HepG2 (cell line): ENCODE measurements at regions not wholly inside any gene's neighbourhood (a gene's known extent, or its start where the extent isn't known, plus 50 kb on each side); places are given as distances from the start of the nearest gene placed in this dataset.

Experiments used
- ATF7-NPFF ChIP-seq: sonication (generic); formaldehyde crosslinking; IDR thresholded peaks from 2 replicates; pipeline ENCODE4 v1.8.1; 2023; ENCODE audit warnings: mild to moderate bottlenecking, low read depth, missing genetic modification reagents, moderate library complexity
- ERF ChIP-seq: IDR thresholded peaks from 2 replicates; pipeline ENCODE4 v1.6.1; 2018; ENCODE audit warnings: missing biosample characterization, missing genetic modification reagents
- KIAA2018 ChIP-seq: sonication (generic); formaldehyde crosslinking; IDR thresholded peaks from 2 replicates; pipeline ENCODE4 v1.5.0; 2020; ENCODE audit warnings: mild to moderate bottlenecking, missing genetic modification reagents, borderline replicate concordance
- SMARCE1 ChIP-seq: fragments of 450-650 bp; IDR thresholded peaks from 2 replicates; pipeline ENCODE4 v1.6.1; 2017; ENCODE audit warnings: borderline replicate concordance
- XRCC5 ChIP-seq: fragments of 200-400 bp; formaldehyde crosslinking; optimal IDR thresholded peaks from 2 replicates; pipeline ENCODE3; 2017; ENCODE audit warnings: mild to moderate bottlenecking, low read length
- ZNF160 ChIP-seq: sonication (generic); formaldehyde crosslinking; IDR thresholded peaks from 2 replicates; pipeline ENCODE4 v1.8.0; 2022; ENCODE audit warnings: mild to moderate bottlenecking, inconsistent platforms, missing genetic modification reagents
- TF ChIP-seq, protein P1 (sequence below): IDR thresholded peaks from 2 replicates; pipeline ENCODE4 v1.6.1; 2012; ENCODE audit warnings: low read length, improper control_type of control experiment
- TF ChIP-seq, protein P2 (sequence below): sonication (generic); formaldehyde crosslinking; IDR thresholded peaks from one replicate; pipeline ENCODE4 v1.5.1; 2020; ENCODE audit warnings: mild to moderate bottlenecking, missing genetic modification reagents; ENCODE audit errors: not compliant biosample characterization

GRCh38 chr20:37615340-37616109 lies 78.3 kb upstream of the CTNNBL1 start (continued):
- TF ChIP-seq KIAA2018 (CRISPR knock-in tag) (no peak), XRCC5 (peak; percentile 85), ZNF160 (CRISPR knock-in tag) (no peak), ATF7-NPFF (CRISPR knock-in tag) (no peak), ERF (0 out of 2 replicates have a peak, but pooled peaks have one; percentile 22), SMARCE1 (no peak)
- TF ChIP-seq, protein P1, sequence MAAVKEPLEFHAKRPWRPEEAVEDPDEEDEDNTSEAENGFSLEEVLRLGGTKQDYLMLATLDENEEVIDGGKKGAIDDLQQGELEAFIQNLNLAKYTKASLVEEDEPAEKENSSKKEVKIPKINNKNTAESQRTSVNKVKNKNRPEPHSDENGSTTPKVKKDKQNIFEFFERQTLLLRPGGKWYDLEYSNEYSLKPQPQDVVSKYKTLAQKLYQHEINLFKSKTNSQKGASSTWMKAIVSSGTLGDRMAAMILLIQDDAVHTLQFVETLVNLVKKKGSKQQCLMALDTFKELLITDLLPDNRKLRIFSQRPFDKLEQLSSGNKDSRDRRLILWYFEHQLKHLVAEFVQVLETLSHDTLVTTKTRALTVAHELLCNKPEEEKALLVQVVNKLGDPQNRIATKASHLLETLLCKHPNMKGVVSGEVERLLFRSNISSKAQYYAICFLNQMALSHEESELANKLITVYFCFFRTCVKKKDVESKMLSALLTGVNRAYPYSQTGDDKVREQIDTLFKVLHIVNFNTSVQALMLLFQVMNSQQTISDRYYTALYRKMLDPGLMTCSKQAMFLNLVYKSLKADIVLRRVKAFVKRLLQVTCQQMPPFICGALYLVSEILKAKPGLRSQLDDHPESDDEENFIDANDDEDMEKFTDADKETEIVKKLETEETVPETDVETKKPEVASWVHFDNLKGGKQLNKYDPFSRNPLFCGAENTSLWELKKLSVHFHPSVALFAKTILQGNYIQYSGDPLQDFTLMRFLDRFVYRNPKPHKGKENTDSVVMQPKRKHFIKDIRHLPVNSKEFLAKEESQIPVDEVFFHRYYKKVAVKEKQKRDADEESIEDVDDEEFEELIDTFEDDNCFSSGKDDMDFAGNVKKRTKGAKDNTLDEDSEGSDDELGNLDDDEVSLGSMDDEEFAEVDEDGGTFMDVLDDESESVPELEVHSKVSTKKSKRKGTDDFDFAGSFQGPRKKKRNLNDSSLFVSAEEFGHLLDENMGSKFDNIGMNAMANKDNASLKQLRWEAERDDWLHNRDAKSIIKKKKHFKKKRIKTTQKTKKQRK, result no peak
- TF ChIP-seq, protein P2, sequence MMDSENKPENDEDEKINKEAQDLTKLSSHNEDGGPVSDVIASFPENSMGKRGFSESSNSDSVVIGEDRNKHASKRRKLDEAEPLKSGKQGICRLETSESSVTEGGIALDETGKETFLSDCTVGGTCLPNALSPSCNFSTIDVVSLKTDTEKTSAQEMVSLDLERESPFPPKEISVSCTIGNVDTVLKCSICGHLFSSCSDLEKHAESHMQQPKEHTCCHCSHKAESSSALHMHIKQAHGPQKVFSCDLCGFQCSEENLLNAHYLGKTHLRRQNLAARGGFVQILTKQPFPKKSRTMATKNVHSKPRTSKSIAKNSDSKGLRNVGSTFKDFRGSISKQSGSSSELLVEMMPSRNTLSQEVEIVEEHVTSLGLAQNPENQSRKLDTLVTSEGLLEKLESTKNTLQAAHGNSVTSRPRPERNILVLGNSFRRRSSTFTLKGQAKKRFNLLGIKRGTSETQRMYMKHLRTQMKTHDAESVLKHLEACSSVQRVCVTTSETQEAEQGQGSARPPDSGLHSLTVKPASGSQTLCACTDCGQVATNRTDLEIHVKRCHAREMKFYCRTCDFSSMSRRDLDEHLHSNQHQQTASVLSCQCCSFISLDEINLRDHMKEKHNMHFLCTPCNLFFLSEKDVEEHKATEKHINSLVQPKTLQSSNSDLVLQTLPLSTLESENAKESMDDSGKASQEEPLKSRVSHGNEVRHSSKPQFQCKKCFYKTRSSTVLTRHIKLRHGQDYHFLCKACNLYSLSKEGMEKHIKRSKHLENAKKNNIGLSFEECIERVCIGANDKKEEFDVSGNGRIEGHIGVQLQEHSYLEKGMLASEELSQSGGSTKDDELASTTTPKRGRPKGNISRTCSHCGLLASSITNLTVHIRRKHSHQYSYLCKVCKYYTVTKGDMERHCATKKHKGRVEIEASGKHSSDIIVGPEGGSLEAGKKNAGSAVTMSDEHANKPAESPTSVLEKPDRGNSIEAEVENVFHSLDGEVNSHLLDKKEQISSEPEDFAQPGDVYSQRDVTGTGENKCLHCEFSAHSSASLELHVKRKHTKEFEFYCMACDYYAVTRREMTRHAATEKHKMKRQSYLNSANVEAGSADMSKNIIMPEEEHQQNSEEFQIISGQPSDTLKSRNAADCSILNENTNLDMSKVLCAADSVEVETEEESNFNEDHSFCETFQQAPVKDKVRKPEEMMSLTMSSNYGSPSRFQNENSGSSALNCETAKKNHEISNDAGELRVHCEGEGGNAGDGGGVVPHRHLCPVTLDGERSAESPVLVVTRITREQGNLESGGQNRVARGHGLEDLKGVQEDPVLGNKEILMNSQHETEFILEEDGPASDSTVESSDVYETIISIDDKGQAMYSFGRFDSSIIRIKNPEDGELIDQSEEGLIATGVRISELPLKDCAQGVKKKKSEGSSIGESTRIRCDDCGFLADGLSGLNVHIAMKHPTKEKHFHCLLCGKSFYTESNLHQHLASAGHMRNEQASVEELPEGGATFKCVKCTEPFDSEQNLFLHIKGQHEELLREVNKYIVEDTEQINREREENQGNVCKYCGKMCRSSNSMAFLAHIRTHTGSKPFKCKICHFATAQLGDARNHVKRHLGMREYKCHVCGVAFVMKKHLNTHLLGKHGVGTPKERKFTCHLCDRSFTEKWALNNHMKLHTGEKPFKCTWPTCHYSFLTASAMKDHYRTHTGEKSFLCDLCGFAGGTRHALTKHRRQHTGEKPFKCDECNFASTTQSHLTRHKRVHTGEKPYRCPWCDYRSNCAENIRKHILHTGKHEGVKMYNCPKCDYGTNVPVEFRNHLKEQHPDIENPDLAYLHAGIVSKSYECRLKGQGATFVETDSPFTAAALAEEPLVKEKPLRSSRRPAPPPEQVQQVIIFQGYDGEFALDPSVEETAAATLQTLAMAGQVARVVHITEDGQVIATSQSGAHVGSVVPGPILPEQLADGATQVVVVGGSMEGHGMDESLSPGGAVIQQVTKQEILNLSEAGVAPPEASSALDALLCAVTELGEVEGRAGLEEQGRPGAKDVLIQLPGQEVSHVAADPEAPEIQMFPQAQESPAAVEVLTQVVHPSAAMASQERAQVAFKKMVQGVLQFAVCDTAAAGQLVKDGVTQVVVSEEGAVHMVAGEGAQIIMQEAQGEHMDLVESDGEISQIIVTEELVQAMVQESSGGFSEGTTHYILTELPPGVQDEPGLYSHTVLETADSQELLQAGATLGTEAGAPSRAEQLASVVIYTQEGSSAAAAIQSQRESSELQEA (CRISPR knock-in tag), result peak; percentile 42
